ENCODE measurements at regions not wholly inside any gene's neighbourhood (a gene's known extent, or its start where the extent isn't known, plus 50 kb on each side); places are given as distances from the start of the nearest gene placed in this dataset.

- H3K9ac ChIP-seq (ENCODE audit: low read length), result no peak overlapping the region
- no peak overlapping the region for H3K27ac ChIP-seq (ENCODE audit: low read length)
- H3K27me3 ChIP-seq (ENCODE audit: control insufficient read depth, insufficient read depth, low read length), result no peaks in the 10 kb centered on the region
- no peaks in the 10 kb centered on the region for H3K9me3 ChIP-seq (ENCODE audit: control insufficient read depth, low read depth, low read length)
- peaks cover 26% of the 10 kb centered on the region for H3K4me1 ChIP-seq (ENCODE audit: control insufficient read depth, low read depth, low read length)
- H3K36me3 ChIP-seq (ENCODE audit: control insufficient read depth, low read depth, low read length), result no peaks in the 10 kb centered on the region
- no peak overlapping the region for H3K4me3 ChIP-seq (ENCODE audit: low read length)
Observed at GRCh38 chr6:4506223-4506622, 270.0 kb upstream of the CDYL start.

DNA sequence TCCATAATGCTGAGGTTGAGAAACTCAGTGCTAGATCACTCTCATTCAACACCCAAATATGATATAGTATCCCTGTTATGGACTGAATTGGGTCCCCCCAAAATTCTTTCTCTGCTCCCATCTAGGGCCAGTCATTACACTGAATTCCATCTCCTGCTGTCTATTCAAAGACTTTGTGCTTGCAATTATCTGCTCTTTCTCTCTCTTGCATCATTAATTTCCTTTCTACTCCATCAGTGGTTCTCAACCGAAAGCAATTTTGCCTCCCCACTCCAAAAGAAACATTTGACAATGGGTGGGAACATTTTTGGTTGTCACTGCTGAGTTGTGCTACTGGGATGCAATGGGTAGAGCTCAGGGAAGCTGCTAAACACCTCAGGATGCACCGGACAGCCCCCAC lies 271.5 kb upstream of the CDYL start:
- Histone ChIP-seq H3K27ac (ENCODE audit: low read length) (no peak overlapping the region), H3K27me3 (ENCODE audit: control insufficient read depth, insufficient read depth, low read length) (no peaks in the 10 kb centered on the region), H3K4me1 (ENCODE audit: control insufficient read depth, low read depth, low read length) (peaks cover 26% of the 10 kb centered on the region), H3K9ac (ENCODE audit: low read length) (no peak overlapping the region), H3K36me3 (ENCODE audit: control insufficient read depth, low read depth, low read length) (no peaks in the 10 kb centered on the region), H3K4me3 (ENCODE audit: low read length) (no peak overlapping the region), H3K9me3 (ENCODE audit: control insufficient read depth, low read depth, low read length) (no peaks in the 10 kb centered on the region)

DNA sequence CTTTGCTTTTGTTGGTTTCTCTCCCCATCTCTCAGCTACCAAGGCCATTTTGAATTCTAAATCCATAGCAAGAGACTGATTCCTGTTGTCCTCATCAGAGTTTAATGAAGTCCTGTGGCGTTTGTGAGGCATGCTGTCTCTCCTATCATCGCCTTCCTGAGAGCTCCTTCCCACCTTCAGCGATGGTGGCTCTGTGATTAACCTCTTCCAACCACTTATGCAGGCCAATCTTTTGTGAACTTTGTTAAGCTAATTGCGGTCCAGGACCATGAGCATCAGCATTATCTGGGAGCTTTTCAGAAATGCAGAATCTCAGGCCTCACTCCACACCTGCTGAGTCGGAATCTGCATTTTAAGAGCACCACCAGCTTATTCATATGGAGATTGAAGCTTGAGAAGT lies 272.5 kb upstream of the CDYL start:
- Histone ChIP-seq H3K9ac (ENCODE audit: low read length) (no peak overlapping the region), H3K9me3 (ENCODE audit: control insufficient read depth, low read depth, low read length) (no peaks in the 10 kb centered on the region), H3K36me3 (ENCODE audit: control insufficient read depth, low read depth, low read length) (no peaks in the 10 kb centered on the region), H3K27me3 (ENCODE audit: control insufficient read depth, insufficient read depth, low read length) (no peaks in the 10 kb centered on the region), H3K27ac (ENCODE audit: low read length) (no peak overlapping the region), H3K4me3 (ENCODE audit: low read length) (peak overlapping the region; percentile 26), H3K4me1 (ENCODE audit: control insufficient read depth, low read depth, low read length) (peaks cover 26% of the 10 kb centered on the region)

DNA sequence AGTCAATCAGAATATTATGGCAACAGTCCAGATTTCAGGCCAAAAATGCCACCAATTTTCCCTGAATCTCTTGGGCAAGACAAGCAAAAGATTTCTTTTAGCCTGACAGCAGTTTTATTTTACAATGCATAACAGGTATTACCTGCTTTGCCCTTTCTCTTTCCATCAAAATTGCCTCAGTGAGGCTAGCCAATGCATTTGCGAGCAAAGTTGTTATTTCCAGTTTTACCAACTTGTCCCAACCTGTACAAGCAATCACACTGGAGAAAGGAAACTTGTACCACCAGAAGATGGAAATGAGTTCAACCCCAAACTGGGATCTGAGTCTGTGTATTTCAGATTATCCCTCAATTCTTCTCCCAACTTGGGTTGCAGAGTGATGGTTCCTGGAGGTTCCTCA lies 279.9 kb upstream of the CDYL start:
- Histone ChIP-seq H3K9ac (ENCODE audit: low read length) (no peak overlapping the region), H3K27me3 (ENCODE audit: control insufficient read depth, insufficient read depth, low read length) (no peaks in the 10 kb centered on the region), H3K4me3 (ENCODE audit: low read length) (no peak overlapping the region), H3K9me3 (ENCODE audit: control insufficient read depth, low read depth, low read length) (no peaks in the 10 kb centered on the region), H3K36me3 (ENCODE audit: control insufficient read depth, low read depth, low read length) (no peaks in the 10 kb centered on the region), H3K4me1 (ENCODE audit: control insufficient read depth, low read depth, low read length) (no peaks in the 10 kb centered on the region), H3K27ac (ENCODE audit: low read length) (no peak overlapping the region)

DNA sequence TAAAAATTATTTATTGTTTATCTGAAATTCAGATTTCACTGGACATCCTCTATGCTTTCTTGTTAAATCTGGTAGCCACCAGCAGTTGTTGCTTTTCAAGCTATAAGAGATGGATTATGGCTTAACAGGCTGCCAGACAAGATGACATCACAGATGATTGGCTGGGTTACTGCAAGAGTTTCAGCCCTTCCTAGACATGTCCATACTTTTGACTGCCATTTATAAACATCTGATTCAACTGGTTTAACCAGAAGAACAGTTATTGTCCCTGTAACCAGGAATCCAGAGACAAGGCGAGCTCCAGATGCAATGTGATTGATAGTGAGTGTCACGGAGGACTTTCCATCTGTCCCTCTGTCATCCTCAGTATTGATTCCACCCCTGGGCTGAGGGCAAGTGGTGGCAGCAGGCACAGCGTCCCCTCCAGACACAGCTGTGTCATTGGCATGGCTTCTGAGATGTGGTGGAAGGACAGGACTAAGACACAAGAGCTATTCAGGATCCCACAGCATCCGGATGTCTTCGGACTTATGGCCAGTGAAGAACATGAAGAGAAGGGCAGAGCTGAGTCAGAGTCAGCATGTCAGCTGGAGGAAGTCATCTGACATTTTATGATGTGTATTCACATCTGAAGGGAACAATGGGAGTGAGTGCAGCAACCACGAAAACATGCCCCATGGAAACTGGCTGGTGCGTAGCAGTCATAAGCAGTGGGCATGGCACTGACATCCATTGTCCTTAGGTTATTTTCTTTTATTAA lies 284.5 kb upstream of the CDYL start:
- no peak overlapping the region for H3K9ac ChIP-seq (ENCODE audit: low read length)
- H3K36me3 ChIP-seq (ENCODE audit: control insufficient read depth, low read depth, low read length), result no peaks in the 10 kb centered on the region
- no peaks in the 10 kb centered on the region for H3K27me3 ChIP-seq (ENCODE audit: control insufficient read depth, insufficient read depth, low read length)
- no peak overlapping the region for H3K4me3 ChIP-seq (ENCODE audit: low read length)
- H3K4me1 ChIP-seq (ENCODE audit: control insufficient read depth, low read depth, low read length), result peaks cover 5% of the 10 kb centered on the region
- peaks cover 18% of the 10 kb centered on the region for H3K9me3 ChIP-seq (ENCODE audit: control insufficient read depth, low read depth, low read length)
- H3K27ac ChIP-seq (ENCODE audit: low read length), result no peak overlapping the region

DNA sequence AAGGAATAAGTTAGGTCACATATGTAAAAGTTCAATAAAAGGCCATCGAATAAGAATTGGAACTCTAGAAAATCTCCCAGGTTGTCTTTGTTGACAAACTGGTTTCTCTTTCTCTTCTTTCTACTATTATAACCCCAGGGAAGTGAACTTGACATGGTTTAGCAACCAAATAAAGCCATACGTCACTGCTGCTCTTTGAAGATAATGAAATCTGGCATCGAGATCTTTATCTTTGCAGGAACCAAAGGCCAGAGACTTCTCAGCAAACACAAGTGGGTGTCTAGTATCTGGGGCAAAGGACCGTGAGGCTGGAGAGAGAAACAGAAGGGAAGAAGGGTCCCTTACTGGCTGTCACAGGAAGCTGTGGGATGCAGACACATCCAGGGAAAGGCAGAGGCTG lies 286.7 kb upstream of the CDYL start:
- peaks cover 18% of the 10 kb centered on the region for H3K9me3 ChIP-seq (ENCODE audit: control insufficient read depth, low read depth, low read length)
- H3K27ac ChIP-seq (ENCODE audit: low read length), result no peak overlapping the region
- H3K4me3 ChIP-seq (ENCODE audit: low read length), result no peak overlapping the region

GRCh38 chr6:4488389-4488788 lies 287.8 kb upstream of the CDYL start:
- Histone ChIP-seq H3K27ac (ENCODE audit: low read length) (no peak overlapping the region), H3K36me3 (ENCODE audit: control insufficient read depth, low read depth, low read length) (no peaks in the 10 kb centered on the region), H3K9me3 (ENCODE audit: control insufficient read depth, low read depth, low read length) (peaks cover 18% of the 10 kb centered on the region), H3K4me1 (ENCODE audit: control insufficient read depth, low read depth, low read length) (peaks cover 9% of the 10 kb centered on the region), H3K4me3 (ENCODE audit: low read length) (no peak overlapping the region), H3K27me3 (ENCODE audit: control insufficient read depth, insufficient read depth, low read length) (no peaks in the 10 kb centered on the region), H3K9ac (ENCODE audit: low read length) (no peak overlapping the region)

More for the DNA sequence above, 286.7 kb upstream of the CDYL start:
- Histone ChIP-seq H3K27me3 (ENCODE audit: control insufficient read depth, insufficient read depth, low read length) (no peaks in the 10 kb centered on the region), H3K9ac (ENCODE audit: low read length) (no peak overlapping the region), H3K36me3 (ENCODE audit: control insufficient read depth, low read depth, low read length) (no peaks in the 10 kb centered on the region), H3K4me1 (ENCODE audit: control insufficient read depth, low read depth, low read length) (peaks cover 9% of the 10 kb centered on the region)

GRCh38 chr6:4487538-4487937 lies 288.7 kb upstream of the CDYL start:
- Histone ChIP-seq H3K9ac (ENCODE audit: low read length) (no peak overlapping the region), H3K27ac (ENCODE audit: low read length) (no peak overlapping the region), H3K4me3 (ENCODE audit: low read length) (no peak overlapping the region), H3K27me3 (ENCODE audit: control insufficient read depth, insufficient read depth, low read length) (no peaks in the 10 kb centered on the region), H3K36me3 (ENCODE audit: control insufficient read depth, low read depth, low read length) (no peaks in the 10 kb centered on the region), H3K4me1 (ENCODE audit: control insufficient read depth, low read depth, low read length) (peaks cover 9% of the 10 kb centered on the region), H3K9me3 (ENCODE audit: control insufficient read depth, low read depth, low read length) (peaks cover 18% of the 10 kb centered on the region)

- no peaks in the 10 kb centered on the region for H3K36me3 ChIP-seq (ENCODE audit: control insufficient read depth, low read depth, low read length)
- no peak overlapping the region for H3K27ac ChIP-seq (ENCODE audit: low read length)
- H3K9ac ChIP-seq (ENCODE audit: low read length), result no peak overlapping the region
- H3K27me3 ChIP-seq (ENCODE audit: control insufficient read depth, insufficient read depth, low read length), result no peaks in the 10 kb centered on the region
- no peak overlapping the region for H3K4me3 ChIP-seq (ENCODE audit: low read length)
- H3K9me3 ChIP-seq (ENCODE audit: control insufficient read depth, low read depth, low read length), result peaks cover 18% of the 10 kb centered on the region
- peaks cover 9% of the 10 kb centered on the region for H3K4me1 ChIP-seq (ENCODE audit: control insufficient read depth, low read depth, low read length)
Observed at GRCh38 chr6:4486568-4487315, 289.5 kb upstream of the CDYL start.

GRCh38 chr6:4485735-4486134 lies 290.5 kb upstream of the CDYL start:
- H3K27ac ChIP-seq (ENCODE audit: low read length), result no peak overlapping the region
- no peaks in the 10 kb centered on the region for H3K27me3 ChIP-seq (ENCODE audit: control insufficient read depth, insufficient read depth, low read length)
- no peaks in the 10 kb centered on the region for H3K36me3 ChIP-seq (ENCODE audit: control insufficient read depth, low read depth, low read length)
- H3K4me3 ChIP-seq (ENCODE audit: low read length), result no peak overlapping the region
- peaks cover 18% of the 10 kb centered on the region for H3K9me3 ChIP-seq (ENCODE audit: control insufficient read depth, low read depth, low read length)
- H3K9ac ChIP-seq (ENCODE audit: low read length), result no peak overlapping the region
- H3K4me1 ChIP-seq (ENCODE audit: control insufficient read depth, low read depth, low read length), result peaks cover 18% of the 10 kb centered on the region

DNA sequence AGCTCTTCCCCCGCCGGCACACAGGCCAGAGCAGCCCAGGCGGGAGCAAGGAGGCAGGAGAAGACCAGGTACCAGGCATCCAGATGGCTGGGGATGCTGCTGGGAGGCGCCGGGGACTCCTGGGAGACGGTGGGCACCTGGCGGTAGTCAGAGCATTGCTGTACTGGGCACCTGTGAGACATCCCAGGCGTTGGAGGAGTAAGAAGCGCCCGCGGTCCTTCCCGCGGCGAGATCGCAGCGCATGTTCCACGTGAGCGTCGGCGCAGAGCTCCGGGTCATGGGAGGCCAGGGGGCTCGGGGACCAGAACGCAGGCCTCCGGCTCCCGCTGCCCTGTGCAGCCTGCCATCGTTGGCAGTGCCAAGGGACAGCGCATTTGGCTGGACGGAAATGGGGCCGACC lies 293.7 kb upstream of the CDYL start:
- H3K27me3 ChIP-seq (ENCODE audit: control insufficient read depth, insufficient read depth, low read length), result no peaks in the 10 kb centered on the region
- H3K9ac ChIP-seq (ENCODE audit: low read length), result no peak overlapping the region
- H3K4me1 ChIP-seq (ENCODE audit: control insufficient read depth, low read depth, low read length), result peaks cover 20% of the 10 kb centered on the region
- no peaks in the 10 kb centered on the region for H3K9me3 ChIP-seq (ENCODE audit: control insufficient read depth, low read depth, low read length)
- no peaks in the 10 kb centered on the region for H3K36me3 ChIP-seq (ENCODE audit: control insufficient read depth, low read depth, low read length)
- no peak overlapping the region for H3K27ac ChIP-seq (ENCODE audit: low read length)
- H3K4me3 ChIP-seq (ENCODE audit: low read length), result no peak overlapping the region
